ENCODE measurements at regions not wholly inside any gene's neighbourhood (a gene's known extent, or its start where the extent isn't known, plus 50 kb on each side); places are given as distances from the start of the nearest gene placed in this dataset.

GRCh38 chr5:34547300-34548085, 108.6 kb upstream of the RAI14 start:
- no peak for TF ChIP-seq YY1 (IDR thresholded peaks at IDR 0.05; ENCODE audit: insufficient read depth, insufficient read length)
- TF ChIP-seq ZNF274 (IDR thresholded peaks at IDR 0.05; ENCODE audit: low read depth, low read length): no peak
- no peak for TF ChIP-seq SUZ12 (IDR thresholded peaks at IDR 0.05; ENCODE audit: extremely low read depth, insufficient read depth, insufficient read length)

All from NT2/D1 (cell line).